ENCODE measurements at regions not wholly inside any gene's neighbourhood (a gene's known extent, or its start where the extent isn't known, plus 50 kb on each side); places are given as distances from the start of the nearest gene placed in this dataset.

DNA sequence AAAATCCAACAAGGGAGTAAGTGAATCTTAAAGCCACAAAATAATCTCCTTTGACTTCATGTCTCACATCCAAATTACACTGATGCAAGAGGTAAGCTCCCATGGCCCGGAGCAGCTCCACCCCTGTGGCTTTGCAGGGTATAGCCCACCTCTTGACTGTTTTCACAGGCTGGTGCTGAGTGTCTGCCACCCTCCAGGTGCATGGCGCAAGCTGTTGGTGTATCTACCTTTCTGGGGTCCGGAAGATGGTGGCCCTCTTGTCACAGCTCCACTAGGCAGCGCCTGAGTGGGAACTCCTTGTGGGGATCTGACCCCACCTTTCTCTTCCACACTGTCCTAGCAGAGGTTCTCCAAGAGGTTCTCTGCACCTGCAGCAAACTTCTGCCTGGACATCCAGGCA is 1051.1 kb upstream of the CDH6 start (continued):
- TF ChIP-seq, protein P1, sequence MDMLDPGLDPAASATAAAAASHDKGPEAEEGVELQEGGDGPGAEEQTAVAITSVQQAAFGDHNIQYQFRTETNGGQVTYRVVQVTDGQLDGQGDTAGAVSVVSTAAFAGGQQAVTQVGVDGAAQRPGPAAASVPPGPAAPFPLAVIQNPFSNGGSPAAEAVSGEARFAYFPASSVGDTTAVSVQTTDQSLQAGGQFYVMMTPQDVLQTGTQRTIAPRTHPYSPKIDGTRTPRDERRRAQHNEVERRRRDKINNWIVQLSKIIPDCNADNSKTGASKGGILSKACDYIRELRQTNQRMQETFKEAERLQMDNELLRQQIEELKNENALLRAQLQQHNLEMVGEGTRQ (IDR thresholded peaks at IDR 0.05; ENCODE audit: low read length) = no peak
- no peak for TF ChIP-seq SP2 (IDR thresholded peaks at IDR 0.05; ENCODE audit: low read length)
- no peak for TF ChIP-seq PHF8 (conservative IDR thresholded peaks at IDR 0.05; ENCODE audit: low read depth, low read length)
- no peak for TF ChIP-seq HDAC2 (IDR thresholded peaks at IDR 0.05; ENCODE audit: borderline replicate concordance in 1 of 2, low read depth in 2 of 2, low read length in 2 of 2)
- TF ChIP-seq MAFK (IDR thresholded peaks at IDR 0.05; ENCODE audit: low read depth, low read length) = no peak
- TF ChIP-seq CBX5 (IDR thresholded peaks at IDR 0.05; ENCODE audit: low read depth, low read length) = no peak
- TF ChIP-seq TBP (IDR thresholded peaks at IDR 0.05; ENCODE audit: low read depth, low read length) = no peak

Data from H1 (cell line).